K562 (cell line): ENCODE measurements at regions not wholly inside any gene's neighbourhood (a gene's known extent, or its start where the extent isn't known, plus 50 kb on each side); places are given as distances from the start of the nearest gene placed in this dataset.
A peak's percentile ranks its signal among the peaks of the same experiment; 100 is the strongest.

ENCODE experiments used
- ATAC-seq: fragments of 200-7000 bp; cut with Tn5 transposase; 3 replicates; pipeline ENCODE4 v1.9.1; 2020; ENCODE audit warnings: moderate library complexity
- BruUV-seq: library from RNA; stranded (reverse); fragments of 400-500 nt; replicated peaks from 2 replicates; lab custom pipeline; 2021; lab: Mats Ljungman, UMichigan
- CTCF ChIA-PET: fragments of 300-600 bp; formaldehyde crosslinking; extraction: SDS; loops from one replicate; lab custom pipeline; 2021; ENCODE audit warnings: low intra/inter-chr PET ratio; lab: Yijun Ruan, JAX
- POLR2A ChIA-PET: fragments of 300-600, 350-650 bp; sonication (Branson Sonifier 250); formaldehyde crosslinking; extraction: SDS; loops from one replicate; lab custom pipeline; 2021; ENCODE audit warnings: antibody characterized with exemption, inconsistent platforms; lab: Yijun Ruan, JAX
- DNase-seq, 4 experiments: peaks; one replicate each; pipeline versions ENCODE4 v3.0.0 to v3.0.0-alpha.2; 2011 to 2018; ENCODE audit warnings: low spot score in 3 of 4, mixed read lengths in 3 of 4; ENCODE audit errors: extremely low read depth in 1 of 4
- FAIRE-seq: peaks from 2 replicates; lab custom pipeline; 2011; peaks lifted over from hg19 to GRCh38; lab: Jason Lieb, UNC
- H2AFZ ChIP-seq: 2 replicates; pipeline ENCODE4 v1.6.0; 2011; ENCODE audit warnings: low read depth, low read length, control low read depth, inconsistent platforms
- H3K27ac ChIP-seq: fragments of 200-600 bp; 3 replicates; pipeline ENCODE4 v1.8.0; 2011; ENCODE audit warnings: low read depth, mild to moderate bottlenecking, control low read depth, inconsistent platforms, low read length, moderate library complexity, mixed read lengths; ENCODE audit errors: extremely low read depth
- H3K27me3 ChIP-seq, 2 experiments: fragments of 300-600 bp in 1 of 2; 2 replicates in 1 of 2; 3 replicates in 1 of 2; pipeline versions ENCODE4 v1.6.0 to v1.8.0; 2011; ENCODE audit warnings: inconsistent platforms in 2 of 2, low read length in 2 of 2, mild to moderate bottlenecking in 1 of 2, mixed read lengths in 1 of 2, moderate library complexity in 1 of 2; ENCODE audit not compliant: control insufficient read depth in 2 of 2, insufficient read depth in 2 of 2
- H3K36me3 ChIP-seq: fragments of 300-600 bp; 3 replicates; pipeline ENCODE4 v1.8.0; 2011; ENCODE audit warnings: mild to moderate bottlenecking, low read length, inconsistent platforms; ENCODE audit not compliant: control insufficient read depth, insufficient read depth
- H3K4me1 ChIP-seq, 2 experiments: fragments of 200-600 bp in 1 of 2; replicated peaks in 1 of 2; 2 replicates in 1 of 2; 3 replicates in 1 of 2; pipeline versions ENCODE4 v1.5.1 to v1.8.0; 2011; ENCODE audit warnings: inconsistent platforms in 2 of 2, low read length in 2 of 2, mild to moderate bottlenecking in 1 of 2, mixed read lengths in 1 of 2, moderate library complexity in 1 of 2; ENCODE audit not compliant: control insufficient read depth in 2 of 2, insufficient read depth in 2 of 2
- H3K4me2 ChIP-seq: 2 replicates; pipeline ENCODE4 v1.6.1; 2011; ENCODE audit warnings: low read length, control low read depth, inconsistent platforms, mixed read lengths; ENCODE audit not compliant: insufficient read depth
- H3K4me3 ChIP-seq: fragments of 200-600 bp; sonication (generic), shearing (Covaris generic); 2 replicates; pipeline ENCODE4 v1.5.1; 2016; ENCODE audit warnings: control low read depth, inconsistent platforms
- H3K79me2 ChIP-seq: fragments of 200-600 bp; 3 replicates; pipeline ENCODE4 v1.8.0; 2011; ENCODE audit warnings: low read length, inconsistent platforms; ENCODE audit not compliant: control insufficient read depth, insufficient read depth
- H3K9ac ChIP-seq, 2 experiments: 2 replicates each; pipeline versions ENCODE4 v1.6.0 to v1.6.1; 2011; ENCODE audit warnings: low read depth in 2 of 2, low read length in 2 of 2, control low read depth in 1 of 2, inconsistent platforms in 1 of 2, mild to moderate bottlenecking in 1 of 2, mixed read lengths in 1 of 2; ENCODE audit not compliant: insufficient read depth in 1 of 2
- H3K9me1 ChIP-seq: one replicate; pipeline ENCODE4 v1.6.0; 2011; ENCODE audit warnings: inconsistent platforms, mild to moderate bottlenecking, low read length, moderate library complexity; ENCODE audit not compliant: control insufficient read depth, insufficient read depth
- H3K9me3 ChIP-seq: replicated peaks from 2 replicates; pipeline ENCODE4 v1.5.1; 2011; ENCODE audit warnings: low read depth, low read length, inconsistent platforms; ENCODE audit not compliant: control insufficient read depth, insufficient read depth
- H4K20me1 ChIP-seq: replicated peaks from 2 replicates; pipeline ENCODE4 v1.6.1; 2011; ENCODE audit warnings: low read length, inconsistent platforms, mixed read lengths; ENCODE audit not compliant: control insufficient read depth, insufficient read depth
- CREM ChIP-seq: IDR thresholded peaks from 2 replicates; pipeline ENCODE4 v1.6.1; 2014; ENCODE audit warnings: antibody characterized with exemption, low read depth
- EP400 ChIP-seq: fragments of 450-650 bp; IDR thresholded peaks from 2 replicates; pipeline ENCODE4 v1.6.1; 2017; ENCODE audit warnings: antibody characterized with exemption, mild to moderate bottlenecking, moderate library complexity
- MLLT1 ChIP-seq, 2 experiments: fragments of 450-650 bp; IDR thresholded peaks; 2 replicates each; pipeline ENCODE4 v1.6.1; 2016
- RBM14 ChIP-seq: fragments of 200-400 bp; formaldehyde crosslinking; IDR thresholded peaks from 2 replicates; pipeline ENCODE4 v1.6.1; 2018; ENCODE audit warnings: low read depth, mild to moderate bottlenecking, low read length, moderate library complexity, borderline replicate concordance; ENCODE audit not compliant: insufficient read depth
- ZKSCAN8 ChIP-seq: fragments of 200-800 bp; sonication (Bioruptor generic); IDR thresholded peaks from 2 replicates; pipeline ENCODE4 v1.6.1; 2016; ENCODE audit warnings: missing genetic modification characterization, missing compliant biosample characterization
- WGBS: fragments of 100-300 bp; shearing (Covaris generic); methylation state at CpG from one replicate; pipeline ENCODE4 v1.1.6; 2016; ENCODE audit warnings: low coverage, mixed read lengths; ENCODE audit not compliant: insufficient coverage; ENCODE audit errors: missing lambda C conversion rate; 5-methylcytosine and 5-hydroxymethylcytosine counted together
- in situ Hi-C: fragments of 300-500 bp; cut with MboI; formaldehyde crosslinking; loops from 4 replicates; pipeline ENCODE4 v1.15.0; 2018; ENCODE audit warnings: inconsistent platforms, mixed read lengths
- intact Hi-C: fragments of 100-400 bp; cut with micrococcal nuclease; formaldehyde crosslinking; loops from 2 replicates; pipeline ENCODE4 v1.14.2; 2022
- TF ChIP-seq, protein P1 (sequence below): fragments of 450-650 bp; IDR thresholded peaks from 2 replicates; pipeline ENCODE4 v1.6.1; 2016; ENCODE audit warnings: low read depth, mild to moderate bottlenecking, moderate library complexity
- TF ChIP-seq, protein P2 (sequence below), 2 experiments: IDR thresholded peaks; 2 replicates each; pipeline ENCODE4 v1.6.1; 2011; ENCODE audit warnings: borderline replicate concordance in 1 of 2, control low read depth in 1 of 2, low read depth in 1 of 2, low read length in 1 of 2, mild to moderate bottlenecking in 1 of 2, mixed read lengths in 1 of 2, moderate library complexity in 1 of 2; ENCODE audit not compliant: insufficient read depth in 1 of 2, insufficient read length in 1 of 2, poor library complexity in 1 of 2, severe bottlenecking in 1 of 2; ENCODE audit errors: extremely low read depth in 1 of 2
- TF ChIP-seq, protein P3 (sequence below), 3 experiments: IDR thresholded peaks in 2 of 3; conservative IDR thresholded peaks in 1 of 3; 2 replicates each; pipeline ENCODE4 v1.5.1; 2011 to 2012; ENCODE audit warnings: low read length in 3 of 3, mild to moderate bottlenecking in 3 of 3, control low read depth in 2 of 3, improper control_type of control experiment in 1 of 3, inconsistent platforms in 1 of 3, low read depth in 1 of 3, mixed read lengths in 1 of 3, moderate library complexity in 1 of 3; ENCODE audit not compliant: insufficient read depth in 2 of 3

- no peak overlapping the region for H3K4me2 ChIP-seq
- under 1% methylated on average over 5 of the region's 5 CpGs for WGBS
- no peaks in the 10 kb centered on the region for H3K9me1 ChIP-seq
- no peak overlapping the region for H3K27ac ChIP-seq
- H3K79me2 ChIP-seq: no peaks in the 10 kb centered on the region
- in situ Hi-C loops (no loop called here), intact Hi-C loops (loop anchor here (2.0 kb wide), 1 partner anchor 318 kb away; no protein-coding TSS in a partner anchor)
- peak; percentile 67 for FAIRE-seq
- no peaks in the 10 kb centered on the region for H3K4me1 ChIP-seq
- H3K9ac ChIP-seq: no peak overlapping the region
- no TSS peak for BruUV-seq
- DNase-seq: peak; percentile 42 to 57 (median 46)
- peak; percentile 72 for ATAC-seq
- H3K36me3 ChIP-seq: no peaks in the 10 kb centered on the region
- H3K4me3 ChIP-seq: no peak overlapping the region
- no peaks in the 10 kb centered on the region for H4K20me1 ChIP-seq
- no peaks in the 10 kb centered on the region for H3K9me3 ChIP-seq
- CTCF ChIA-PET: no interaction called here
- H3K27me3 ChIP-seq: no peaks in the 10 kb centered on the region
- H2AFZ ChIP-seq: no peak overlapping the region
- POLR2A ChIA-PET: no interaction called here
- TF ChIP-seq RBM14 (no peak), CREM (no peak), MLLT1 (IDR thresholded peaks at IDR 0.05) (no peak), ZKSCAN8 (CRISPR knock-in tag) (no peak), EP400 (no peak)
- TF ChIP-seq, protein P1, sequence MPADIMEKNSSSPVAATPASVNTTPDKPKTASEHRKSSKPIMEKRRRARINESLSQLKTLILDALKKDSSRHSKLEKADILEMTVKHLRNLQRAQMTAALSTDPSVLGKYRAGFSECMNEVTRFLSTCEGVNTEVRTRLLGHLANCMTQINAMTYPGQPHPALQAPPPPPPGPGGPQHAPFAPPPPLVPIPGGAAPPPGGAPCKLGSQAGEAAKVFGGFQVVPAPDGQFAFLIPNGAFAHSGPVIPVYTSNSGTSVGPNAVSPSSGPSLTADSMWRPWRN: no peak
- TF ChIP-seq, protein P2, sequence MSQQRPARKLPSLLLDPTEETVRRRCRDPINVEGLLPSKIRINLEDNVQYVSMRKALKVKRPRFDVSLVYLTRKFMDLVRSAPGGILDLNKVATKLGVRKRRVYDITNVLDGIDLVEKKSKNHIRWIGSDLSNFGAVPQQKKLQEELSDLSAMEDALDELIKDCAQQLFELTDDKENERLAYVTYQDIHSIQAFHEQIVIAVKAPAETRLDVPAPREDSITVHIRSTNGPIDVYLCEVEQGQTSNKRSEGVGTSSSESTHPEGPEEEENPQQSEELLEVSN (IDR thresholded peaks at IDR 0.05; ENCODE audit: borderline replicate concordance in 1 of 2, extremely low read depth in 1 of 2, insufficient read depth in 1 of 2, insufficient read length in 1 of 2, low read depth in 1 of 2, low read length in 1 of 2, poor library complexity in 1 of 2, severe bottlenecking in 1 of 2): no peak
- TF ChIP-seq, protein P3, sequence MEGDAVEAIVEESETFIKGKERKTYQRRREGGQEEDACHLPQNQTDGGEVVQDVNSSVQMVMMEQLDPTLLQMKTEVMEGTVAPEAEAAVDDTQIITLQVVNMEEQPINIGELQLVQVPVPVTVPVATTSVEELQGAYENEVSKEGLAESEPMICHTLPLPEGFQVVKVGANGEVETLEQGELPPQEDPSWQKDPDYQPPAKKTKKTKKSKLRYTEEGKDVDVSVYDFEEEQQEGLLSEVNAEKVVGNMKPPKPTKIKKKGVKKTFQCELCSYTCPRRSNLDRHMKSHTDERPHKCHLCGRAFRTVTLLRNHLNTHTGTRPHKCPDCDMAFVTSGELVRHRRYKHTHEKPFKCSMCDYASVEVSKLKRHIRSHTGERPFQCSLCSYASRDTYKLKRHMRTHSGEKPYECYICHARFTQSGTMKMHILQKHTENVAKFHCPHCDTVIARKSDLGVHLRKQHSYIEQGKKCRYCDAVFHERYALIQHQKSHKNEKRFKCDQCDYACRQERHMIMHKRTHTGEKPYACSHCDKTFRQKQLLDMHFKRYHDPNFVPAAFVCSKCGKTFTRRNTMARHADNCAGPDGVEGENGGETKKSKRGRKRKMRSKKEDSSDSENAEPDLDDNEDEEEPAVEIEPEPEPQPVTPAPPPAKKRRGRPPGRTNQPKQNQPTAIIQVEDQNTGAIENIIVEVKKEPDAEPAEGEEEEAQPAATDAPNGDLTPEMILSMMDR (IDR thresholded peaks at IDR 0.05 in 2 of 3, conservative IDR thresholded peaks at IDR 0.05 in 1 of 3; ENCODE audit: insufficient read depth in 2 of 3, low read depth in 1 of 3, low read length in 3 of 3): peak; percentile 53 to 68 (median 67)
These were observed 610.4 kb downstream of the IPMK start for GRCh38 chr10:57657164-57657765.
